Sigmoid colon (tissue), 6 donors: ENCODE measurements at regions not wholly inside any gene's neighbourhood (a gene's known extent, or its start where the extent isn't known, plus 50 kb on each side); places are given as distances from the start of the nearest gene placed in this dataset.

Experiments used
- DNase-seq: peaks from one replicate; pipeline ENCODE4 v3.0.0-alpha.2; 2019
- H3K27ac ChIP-seq, 4 donors: fragments of 200-600 bp; sonication (generic); one replicate each; pipeline ENCODE4 v1.5.1; 2016 to 2019; ENCODE audit warnings: mild to moderate bottlenecking in 1 of 4
- H3K27me3 ChIP-seq, 3 donors: fragments of 200-600 bp; sonication (generic); one replicate each; pipeline ENCODE4 v1.5.1; 2019; ENCODE audit warnings: mild to moderate bottlenecking in 1 of 3
- H3K36me3 ChIP-seq, 4 donors: fragments of 200-600 bp; sonication (generic); one replicate each; pipeline ENCODE4 v1.5.1; 2016 to 2019
- H3K4me1 ChIP-seq, 4 donors: fragments of 200-600 bp; sonication (generic); one replicate each; pipeline ENCODE4 v1.5.1; 2017 to 2019
- H3K4me3 ChIP-seq, 4 donors: fragments of 200-600 bp; sonication (generic); one replicate each; pipeline ENCODE4 v1.5.1; 2017 to 2019; ENCODE audit warnings: mild to moderate bottlenecking in 2 of 4, moderate library complexity in 1 of 4
- H3K9me3 ChIP-seq, 4 donors: fragments of 200-600 bp in 3 of 4; sonication (generic) in 3 of 4; one replicate each; pipeline versions ENCODE4 v1.5.1 to v1.6.1; 2013 to 2019
- EP300 ChIP-seq, 4 donors: sonication (generic); formaldehyde crosslinking; IDR thresholded peaks; one replicate each; pipeline ENCODE4 v1.6.1; 2017; ENCODE audit warnings: antibody characterized with exemption in 4 of 4
- POLR2A ChIP-seq, 2 donors: fragments of 450-650 bp; IDR thresholded peaks; one replicate each; pipeline ENCODE4 v1.6.1; 2016; ENCODE audit warnings: antibody characterized with exemption in 2 of 2, mild to moderate bottlenecking in 2 of 2, moderate library complexity in 2 of 2
- POLR2AphosphoS5 ChIP-seq, 4 donors: sonication (generic); formaldehyde crosslinking; IDR thresholded peaks; one replicate each; pipeline ENCODE4 v1.6.1; 2017; ENCODE audit warnings: antibody characterized with exemption in 4 of 4
- WGBS, 2 donors: extraction: QIAGEN DNeasy Blood & Tissue Kit; methylation state at CpG; one replicate each; pipeline ENCODE4 v1.1.7; 2013; 5-methylcytosine and 5-hydroxymethylcytosine counted together
- intact Hi-C: fragments of 100-400 bp; cut with DNase I; formaldehyde crosslinking; loops from one replicate; pipeline ENCODE4 v1.15.1; 2023
- TF ChIP-seq, protein P1 (sequence below), 4 experiments: fragments of 450-650 bp in 3 of 4; fragments of 200-600 bp in 1 of 4; IDR thresholded peaks; one replicate each; pipeline ENCODE4 v1.5.1; 2016 to 2019; ENCODE audit warnings: antibody characterized with exemption in 4 of 4, mild to moderate bottlenecking in 3 of 4, moderate library complexity in 2 of 4
- donor health status: healthy with polysubstance abuse.
- donor health status: healthy.

- DNase-seq = no peak
- Histone ChIP-seq H3K27me3 (no peaks in the 10 kb centered on the region), H3K9me3 (no peaks in the 10 kb centered on the region), H3K27ac (no peak overlapping the region), H3K4me3 (no peak overlapping the region), H3K36me3 (no peaks in the 10 kb centered on the region), H3K4me1 (no peaks in the 10 kb centered on the region)
- intact Hi-C loops = no loop called here
- TF ChIP-seq POLR2A (IDR thresholded peaks at IDR 0.05) = no peak
- TF ChIP-seq EP300 (IDR thresholded peaks at IDR 0.05) = no peak
- no peak for TF ChIP-seq POLR2AphosphoS5 (IDR thresholded peaks at IDR 0.05)
- TF ChIP-seq, protein P1, sequence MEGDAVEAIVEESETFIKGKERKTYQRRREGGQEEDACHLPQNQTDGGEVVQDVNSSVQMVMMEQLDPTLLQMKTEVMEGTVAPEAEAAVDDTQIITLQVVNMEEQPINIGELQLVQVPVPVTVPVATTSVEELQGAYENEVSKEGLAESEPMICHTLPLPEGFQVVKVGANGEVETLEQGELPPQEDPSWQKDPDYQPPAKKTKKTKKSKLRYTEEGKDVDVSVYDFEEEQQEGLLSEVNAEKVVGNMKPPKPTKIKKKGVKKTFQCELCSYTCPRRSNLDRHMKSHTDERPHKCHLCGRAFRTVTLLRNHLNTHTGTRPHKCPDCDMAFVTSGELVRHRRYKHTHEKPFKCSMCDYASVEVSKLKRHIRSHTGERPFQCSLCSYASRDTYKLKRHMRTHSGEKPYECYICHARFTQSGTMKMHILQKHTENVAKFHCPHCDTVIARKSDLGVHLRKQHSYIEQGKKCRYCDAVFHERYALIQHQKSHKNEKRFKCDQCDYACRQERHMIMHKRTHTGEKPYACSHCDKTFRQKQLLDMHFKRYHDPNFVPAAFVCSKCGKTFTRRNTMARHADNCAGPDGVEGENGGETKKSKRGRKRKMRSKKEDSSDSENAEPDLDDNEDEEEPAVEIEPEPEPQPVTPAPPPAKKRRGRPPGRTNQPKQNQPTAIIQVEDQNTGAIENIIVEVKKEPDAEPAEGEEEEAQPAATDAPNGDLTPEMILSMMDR (IDR thresholded peaks at IDR 0.05) = no peak
Observed at GRCh38 chr7:121669144-121669543, 203.8 kb upstream of the PTPRZ1 start.

GRCh38 chr7:121666306-121666705 lies 206.7 kb upstream of the PTPRZ1 start:
- H3K27ac ChIP-seq = no peak overlapping the region
- H3K9me3 ChIP-seq = no peaks in the 10 kb centered on the region
- no peaks in the 10 kb centered on the region for H3K36me3 ChIP-seq
- DNase-seq = no peak
- intact Hi-C loops = no loop called here
- H3K4me1 ChIP-seq = no peaks in the 10 kb centered on the region
- WGBS, 2 donors = 90% methylated on average over 1 of the region's 1 CpG
- H3K27me3 ChIP-seq = no peaks in the 10 kb centered on the region
- TF ChIP-seq, protein P1 (IDR thresholded peaks at IDR 0.05) = no peak
- TF ChIP-seq POLR2AphosphoS5 (IDR thresholded peaks at IDR 0.05) = no peak
- no peak for TF ChIP-seq EP300 (IDR thresholded peaks at IDR 0.05)
- TF ChIP-seq POLR2A (IDR thresholded peaks at IDR 0.05) = no peak
- H3K4me3 ChIP-seq = no peak overlapping the region

DNA sequence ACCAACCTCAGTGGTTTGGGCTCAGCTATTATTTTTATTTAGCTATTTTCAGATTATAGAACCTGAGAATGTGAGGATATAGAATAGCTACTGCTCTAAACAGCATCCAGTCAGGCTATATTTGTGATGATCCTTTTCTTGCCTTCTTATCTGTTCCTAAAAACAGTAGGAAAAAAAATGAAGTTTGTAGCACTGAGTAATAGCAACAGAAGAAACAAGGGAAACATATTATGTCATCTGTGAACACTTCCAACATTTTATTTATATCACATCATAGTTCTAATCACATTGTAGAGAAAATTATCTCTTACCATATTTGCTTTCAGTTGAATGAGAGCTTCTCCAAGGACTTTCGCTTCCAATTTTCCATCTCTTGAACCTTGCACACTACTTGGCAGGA lies 229.6 kb upstream of the PTPRZ1 start:
- no peak for DNase-seq
- Histone ChIP-seq H3K4me3 (no peak overlapping the region), H3K27ac (no peak overlapping the region), H3K27me3 (no peaks in the 10 kb centered on the region), H3K36me3 (no peaks in the 10 kb centered on the region), H3K4me1 (no peaks in the 10 kb centered on the region), H3K9me3 (no peaks in the 10 kb centered on the region)
- 76 to 94% methylated on average over 1 of the region's 1 CpG for WGBS, 2 donors
- TF ChIP-seq POLR2A (IDR thresholded peaks at IDR 0.05) (no peak), EP300 (IDR thresholded peaks at IDR 0.05) (no peak), POLR2AphosphoS5 (IDR thresholded peaks at IDR 0.05) (no peak)
- TF ChIP-seq, protein P1 (IDR thresholded peaks at IDR 0.05) = no peak
- intact Hi-C loops = no loop called here

DNA sequence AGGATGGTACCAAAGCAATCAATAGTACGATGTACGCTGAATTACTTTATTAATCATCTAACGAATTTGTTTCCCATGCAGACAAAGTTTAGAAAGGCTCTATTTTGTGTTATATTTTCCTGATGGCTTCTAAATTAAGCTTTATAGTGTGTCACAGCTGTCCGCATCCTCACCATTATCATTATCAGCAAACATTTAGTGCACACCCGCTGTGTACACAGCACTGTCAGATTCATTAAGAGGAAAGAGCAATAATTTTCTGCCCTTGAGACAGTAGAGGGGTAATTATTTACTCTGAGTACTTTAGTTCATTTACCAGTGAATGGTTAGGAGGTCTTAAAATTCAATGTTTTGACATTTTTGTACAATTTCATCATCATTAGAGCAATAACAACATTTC lies 233.3 kb upstream of the PTPRZ1 start:
- H3K27me3 ChIP-seq = no peaks in the 10 kb centered on the region
- H3K36me3 ChIP-seq = no peaks in the 10 kb centered on the region
- DNase-seq = no peak
- WGBS, 2 donors = 91 to 93% methylated on average over 5 of the region's 5 CpGs
- no peaks in the 10 kb centered on the region for H3K9me3 ChIP-seq
- TF ChIP-seq POLR2AphosphoS5 (IDR thresholded peaks at IDR 0.05) = no peak
- no peak for TF ChIP-seq POLR2A (IDR thresholded peaks at IDR 0.05)
- TF ChIP-seq, protein P1 (IDR thresholded peaks at IDR 0.05) = no peak
- no peak for TF ChIP-seq EP300 (IDR thresholded peaks at IDR 0.05)
- no peaks in the 10 kb centered on the region for H3K4me1 ChIP-seq
- intact Hi-C loops = no loop called here
- H3K4me3 ChIP-seq = no peak overlapping the region
- no peak overlapping the region for H3K27ac ChIP-seq

DNA sequence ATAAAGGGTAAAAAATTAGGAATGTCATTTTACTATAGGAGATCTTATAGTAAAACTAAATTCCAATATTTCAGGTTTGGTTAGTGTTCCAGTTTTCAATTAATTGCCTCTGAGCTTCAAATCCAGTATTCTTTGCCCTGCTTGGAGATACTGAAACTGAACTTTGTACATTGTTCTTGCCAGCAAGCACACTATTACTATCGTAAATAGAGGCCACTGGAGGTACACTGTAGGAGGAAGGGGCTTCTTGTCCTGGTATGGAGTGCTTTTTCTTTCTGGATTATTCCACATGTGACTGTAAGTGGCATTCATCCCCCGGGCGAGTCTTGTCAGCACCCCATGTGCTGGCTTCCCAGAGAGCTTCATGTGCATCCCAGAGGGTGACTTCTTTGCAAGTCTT lies 234.7 kb upstream of the PTPRZ1 start:
- Histone ChIP-seq H3K36me3 (no peaks in the 10 kb centered on the region), H3K4me1 (no peaks in the 10 kb centered on the region), H3K4me3 (no peak overlapping the region), H3K9me3 (no peaks in the 10 kb centered on the region), H3K27me3 (no peaks in the 10 kb centered on the region), H3K27ac (no peak overlapping the region)
- 73 to 87% methylated on average over 3 of the region's 3 CpGs for WGBS, 2 donors
- intact Hi-C loops = no loop called here
- DNase-seq = no peak
- no peak for TF ChIP-seq POLR2A (IDR thresholded peaks at IDR 0.05)
- TF ChIP-seq, protein P1 (IDR thresholded peaks at IDR 0.05) = no peak
